ENCODE measurements at regions not wholly inside any gene's neighbourhood (a gene's known extent, or its start where the extent isn't known, plus 50 kb on each side); places are given as distances from the start of the nearest gene placed in this dataset.

DNA sequence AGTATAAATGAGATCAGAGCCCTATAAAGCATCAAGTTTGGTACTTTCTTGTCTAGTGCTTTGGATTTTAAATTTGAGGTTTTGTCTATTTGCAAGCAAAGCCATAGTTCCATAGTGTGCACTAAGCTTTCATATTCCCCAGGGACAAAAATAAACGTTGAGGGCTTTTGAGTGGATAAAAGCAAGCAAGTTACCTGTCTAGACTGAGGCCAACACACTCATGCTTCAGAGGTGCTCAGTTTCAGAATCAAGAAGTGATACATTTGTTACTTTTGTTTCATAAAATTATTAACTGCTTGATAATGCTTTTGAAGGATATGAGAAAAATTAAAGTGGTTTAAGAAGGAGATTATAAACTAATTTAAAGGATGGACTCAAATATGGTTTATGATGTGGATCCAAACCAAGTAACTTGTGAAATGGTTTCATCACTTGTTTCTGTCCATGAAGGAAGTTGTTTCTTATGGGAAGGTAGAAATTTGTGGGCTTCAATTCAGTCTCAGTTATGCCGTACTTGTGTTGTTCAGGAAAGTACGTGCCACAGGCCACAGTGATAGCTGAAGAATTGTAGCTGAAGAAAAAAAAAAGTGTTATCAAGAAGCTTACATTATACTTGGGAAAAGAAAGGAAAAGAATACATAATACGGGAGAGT is 71.2 kb downstream of the CHRM3 start:
- TF ChIP-seq, protein P1, sequence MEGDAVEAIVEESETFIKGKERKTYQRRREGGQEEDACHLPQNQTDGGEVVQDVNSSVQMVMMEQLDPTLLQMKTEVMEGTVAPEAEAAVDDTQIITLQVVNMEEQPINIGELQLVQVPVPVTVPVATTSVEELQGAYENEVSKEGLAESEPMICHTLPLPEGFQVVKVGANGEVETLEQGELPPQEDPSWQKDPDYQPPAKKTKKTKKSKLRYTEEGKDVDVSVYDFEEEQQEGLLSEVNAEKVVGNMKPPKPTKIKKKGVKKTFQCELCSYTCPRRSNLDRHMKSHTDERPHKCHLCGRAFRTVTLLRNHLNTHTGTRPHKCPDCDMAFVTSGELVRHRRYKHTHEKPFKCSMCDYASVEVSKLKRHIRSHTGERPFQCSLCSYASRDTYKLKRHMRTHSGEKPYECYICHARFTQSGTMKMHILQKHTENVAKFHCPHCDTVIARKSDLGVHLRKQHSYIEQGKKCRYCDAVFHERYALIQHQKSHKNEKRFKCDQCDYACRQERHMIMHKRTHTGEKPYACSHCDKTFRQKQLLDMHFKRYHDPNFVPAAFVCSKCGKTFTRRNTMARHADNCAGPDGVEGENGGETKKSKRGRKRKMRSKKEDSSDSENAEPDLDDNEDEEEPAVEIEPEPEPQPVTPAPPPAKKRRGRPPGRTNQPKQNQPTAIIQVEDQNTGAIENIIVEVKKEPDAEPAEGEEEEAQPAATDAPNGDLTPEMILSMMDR (IDR thresholded peaks at IDR 0.05; ENCODE audit: low read depth, low read length): no peak
- TF ChIP-seq, protein P2, sequence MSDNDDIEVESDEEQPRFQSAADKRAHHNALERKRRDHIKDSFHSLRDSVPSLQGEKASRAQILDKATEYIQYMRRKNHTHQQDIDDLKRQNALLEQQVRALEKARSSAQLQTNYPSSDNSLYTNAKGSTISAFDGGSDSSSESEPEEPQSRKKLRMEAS (IDR thresholded peaks at IDR 0.05; ENCODE audit: low read depth, low read length): no peak
- TF ChIP-seq POLR2A (IDR thresholded peaks at IDR 0.05; ENCODE audit: extremely low read depth, insufficient read length): no peak
